SK-N-SH treated with all-trans-retinoic acid at 6 μM for 48 hours (cell line): ENCODE measurements at regions not wholly inside any gene's neighbourhood (a gene's known extent, or its start where the extent isn't known, plus 50 kb on each side); places are given as distances from the start of the nearest gene placed in this dataset.
"Not testable (repeated sequence)": the region's sequence is repeated elsewhere in the genome, so short reads cannot be mapped to it uniquely, and the experiment has no call there.

ENCODE experiments used
- ATAC-seq: fragments of 200-7000 bp; cut with Tn5 transposase; 3 replicates; pipeline ENCODE4 v1.9.1; 2020; ENCODE audit warnings: mild to moderate bottlenecking, moderate library complexity
- ARNTL ChIP-seq: fragments of 450-650 bp; formaldehyde crosslinking; IDR thresholded peaks from 2 replicates; pipeline ENCODE4 v1.5.0; 2020; ENCODE audit warnings: low read depth, mild to moderate bottlenecking, moderate library complexity, borderline replicate concordance
- CSDC2 ChIP-seq: fragments of 250-450 bp; sonication (Bioruptor Pico); IDR thresholded peaks from 2 replicates; pipeline ENCODE4 v1.5.0; 2020; ENCODE audit warnings: mild to moderate bottlenecking, moderate library complexity
- ESRRG ChIP-seq: fragments of 250-450 bp; sonication (Bioruptor Pico); IDR thresholded peaks from 2 replicates; pipeline ENCODE4 v1.6.1; 2021; ENCODE audit warnings: mild to moderate bottlenecking
- GLIS3 ChIP-seq: fragments of 250-450 bp; sonication (Bioruptor Pico); IDR thresholded peaks from 2 replicates; pipeline ENCODE4 v1.5.0; 2020; ENCODE audit warnings: mild to moderate bottlenecking, moderate library complexity
- OSR1 ChIP-seq: fragments of 250-450 bp; sonication (Bioruptor Pico); IDR thresholded peaks from 2 replicates; pipeline ENCODE4 v1.8.0; 2022; ENCODE audit warnings: moderate library complexity, mild to moderate bottlenecking, inconsistent platforms
- PPARA ChIP-seq: fragments of 250-450 bp; sonication (Bioruptor Pico); IDR thresholded peaks from 2 replicates; pipeline ENCODE4 v1.5.0; 2020; ENCODE audit warnings: mild to moderate bottlenecking, borderline replicate concordance
- RARB ChIP-seq: fragments of 250-450 bp; sonication (Bioruptor Pico); IDR thresholded peaks from 2 replicates; pipeline ENCODE4 v1.8.0; 2021; ENCODE audit warnings: mild to moderate bottlenecking, moderate library complexity
- SNAI2 ChIP-seq: fragments of 250-450 bp; sonication (Bioruptor Pico); IDR thresholded peaks from 2 replicates; pipeline ENCODE4 v1.5.0; 2020; ENCODE audit warnings: mild to moderate bottlenecking, moderate library complexity
- TCF4 ChIP-seq: fragments of 250-450 bp; sonication (Bioruptor Pico); IDR thresholded peaks from 2 replicates; pipeline ENCODE4 v1.8.0; 2021; ENCODE audit warnings: mild to moderate bottlenecking, moderate library complexity, borderline replicate concordance
- TOX ChIP-seq: fragments of 250-450 bp; sonication (Bioruptor Pico); IDR thresholded peaks from 2 replicates; pipeline ENCODE4 v1.8.0; 2021; ENCODE audit warnings: mild to moderate bottlenecking, moderate library complexity, borderline replicate concordance
- ZC3H10 ChIP-seq: fragments of 250-450 bp; sonication (Bioruptor Pico); IDR thresholded peaks from 2 replicates; pipeline ENCODE4 v1.5.1; 2021; ENCODE audit warnings: mild to moderate bottlenecking, moderate library complexity
- ZFP3 ChIP-seq: fragments of 250-450 bp; sonication (Bioruptor Pico); IDR thresholded peaks from 2 replicates; pipeline ENCODE4 v1.5.0; 2020; ENCODE audit warnings: mild to moderate bottlenecking, moderate library complexity
- ZFP30 ChIP-seq: fragments of 450-650 bp; formaldehyde crosslinking; IDR thresholded peaks from 2 replicates; pipeline ENCODE4 v1.5.0; 2022; ENCODE audit warnings: mild to moderate bottlenecking, moderate library complexity
- ZNF565 ChIP-seq: fragments of 450-650 bp; formaldehyde crosslinking; conservative IDR thresholded peaks from 2 replicates; pipeline ENCODE4 v1.5.0; 2020; ENCODE audit warnings: low read depth, mild to moderate bottlenecking, moderate library complexity
- ZNF70 ChIP-seq: fragments of 450-650 bp; formaldehyde crosslinking; IDR thresholded peaks from 2 replicates; pipeline ENCODE4 v1.5.0; 2020; ENCODE audit warnings: mild to moderate bottlenecking, moderate library complexity
- ZNF8 ChIP-seq: fragments of 450-650 bp; formaldehyde crosslinking; IDR thresholded peaks from 2 replicates; pipeline ENCODE4 v1.5.0; 2020; ENCODE audit warnings: mild to moderate bottlenecking, moderate library complexity
- TF ChIP-seq, protein P1 (sequence below): fragments of 250-450 bp; sonication (Bioruptor Pico); IDR thresholded peaks from 2 replicates; pipeline ENCODE4 v1.8.0; 2020; ENCODE audit warnings: mild to moderate bottlenecking, moderate library complexity, borderline replicate concordance
- TF ChIP-seq, protein P2 (sequence below): fragments of 250-450 bp; sonication (Bioruptor Pico); IDR thresholded peaks from 2 replicates; pipeline ENCODE4 v1.5.0; 2020; ENCODE audit warnings: mild to moderate bottlenecking, moderate library complexity
- TF ChIP-seq, protein P3 (sequence below): fragments of 250-450 bp; sonication (Bioruptor Pico); IDR thresholded peaks from 2 replicates; pipeline ENCODE4 v1.5.1; 2021; ENCODE audit warnings: mild to moderate bottlenecking, moderate library complexity

DNA sequence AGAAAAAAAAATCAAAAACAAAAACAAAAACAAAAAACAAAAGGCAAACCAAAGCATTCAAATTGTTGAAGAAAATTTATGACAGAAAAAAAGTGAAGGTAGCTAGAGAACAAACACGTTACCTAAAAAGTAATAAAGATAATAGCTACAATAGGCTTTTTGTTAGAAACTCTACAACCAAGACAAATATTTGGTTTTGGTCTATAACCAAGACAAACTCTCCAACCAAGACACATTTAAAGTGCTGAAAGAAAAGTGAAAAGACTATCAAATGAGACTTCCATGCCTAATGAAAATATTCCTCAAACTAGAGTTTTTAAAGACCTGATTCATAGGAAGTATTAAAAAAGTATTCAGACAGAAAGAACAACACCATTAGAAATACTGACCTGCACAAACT lies 391.9 kb upstream of the NDST4 start:
- TF ChIP-seq RARB (CRISPR knock-in tag) (no peak), CSDC2 (CRISPR knock-in tag) (no peak), ZFP30 (no peak), SNAI2 (CRISPR knock-in tag) (no peak), ARNTL (CRISPR knock-in tag) (no peak), ESRRG (CRISPR knock-in tag) (no peak)
- TF ChIP-seq, protein P1, sequence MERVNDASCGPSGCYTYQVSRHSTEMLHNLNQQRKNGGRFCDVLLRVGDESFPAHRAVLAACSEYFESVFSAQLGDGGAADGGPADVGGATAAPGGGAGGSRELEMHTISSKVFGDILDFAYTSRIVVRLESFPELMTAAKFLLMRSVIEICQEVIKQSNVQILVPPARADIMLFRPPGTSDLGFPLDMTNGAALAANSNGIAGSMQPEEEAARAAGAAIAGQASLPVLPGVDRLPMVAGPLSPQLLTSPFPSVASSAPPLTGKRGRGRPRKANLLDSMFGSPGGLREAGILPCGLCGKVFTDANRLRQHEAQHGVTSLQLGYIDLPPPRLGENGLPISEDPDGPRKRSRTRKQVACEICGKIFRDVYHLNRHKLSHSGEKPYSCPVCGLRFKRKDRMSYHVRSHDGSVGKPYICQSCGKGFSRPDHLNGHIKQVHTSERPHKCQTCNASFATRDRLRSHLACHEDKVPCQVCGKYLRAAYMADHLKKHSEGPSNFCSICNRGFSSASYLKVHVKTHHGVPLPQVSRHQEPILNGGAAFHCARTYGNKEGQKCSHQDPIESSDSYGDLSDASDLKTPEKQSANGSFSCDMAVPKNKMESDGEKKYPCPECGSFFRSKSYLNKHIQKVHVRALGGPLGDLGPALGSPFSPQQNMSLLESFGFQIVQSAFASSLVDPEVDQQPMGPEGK (CRISPR knock-in tag): no peak
- ATAC-seq: no peak

DNA sequence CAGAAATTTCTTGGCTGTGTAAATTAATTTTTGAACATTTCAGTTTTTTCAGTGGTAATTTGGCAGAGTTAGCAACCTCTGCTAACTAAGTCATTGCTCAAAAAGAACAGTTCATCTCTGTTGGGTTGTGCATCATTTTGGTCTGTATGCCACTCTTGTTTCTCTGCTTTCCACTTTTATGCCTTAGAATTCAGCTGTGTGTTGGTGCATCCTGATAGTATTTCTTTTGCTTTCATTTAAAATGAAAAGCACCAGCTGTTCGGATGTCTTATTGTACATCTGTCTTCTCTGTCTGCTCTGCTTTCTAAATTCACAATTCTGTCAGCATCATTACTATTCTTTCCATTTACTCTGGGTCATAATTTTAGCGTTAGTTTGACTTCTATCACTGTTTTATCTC lies 388.2 kb upstream of the NDST4 start:
- ATAC-seq: no peak
- TF ChIP-seq RARB (CRISPR knock-in tag) (no peak), SNAI2 (CRISPR knock-in tag) (no peak), ZNF565 (no peak), ZNF8 (CRISPR knock-in tag) (no peak), ARNTL (CRISPR knock-in tag) (no peak)

DNA sequence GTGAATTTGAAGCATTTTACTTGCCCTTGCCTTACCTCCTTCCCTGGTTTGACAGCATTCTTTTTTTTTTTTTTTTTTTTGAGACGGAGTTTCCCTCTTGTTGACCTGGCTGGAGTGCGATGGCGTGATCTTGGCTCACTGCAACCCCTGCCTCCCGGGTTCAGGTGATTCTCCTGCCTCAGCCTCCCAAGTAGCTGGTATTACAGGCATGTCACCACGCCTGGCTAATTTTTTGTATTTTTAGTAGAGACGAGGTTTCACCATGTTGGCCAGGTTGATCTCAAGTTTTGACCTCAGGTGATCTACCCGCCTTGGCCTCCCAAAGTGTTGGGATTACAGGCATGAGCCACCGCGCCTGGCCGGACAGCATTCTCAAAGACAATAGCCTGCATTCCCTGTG lies 380.4 kb upstream of the NDST4 start:
- ATAC-seq: not testable (repeated sequence)

DNA sequence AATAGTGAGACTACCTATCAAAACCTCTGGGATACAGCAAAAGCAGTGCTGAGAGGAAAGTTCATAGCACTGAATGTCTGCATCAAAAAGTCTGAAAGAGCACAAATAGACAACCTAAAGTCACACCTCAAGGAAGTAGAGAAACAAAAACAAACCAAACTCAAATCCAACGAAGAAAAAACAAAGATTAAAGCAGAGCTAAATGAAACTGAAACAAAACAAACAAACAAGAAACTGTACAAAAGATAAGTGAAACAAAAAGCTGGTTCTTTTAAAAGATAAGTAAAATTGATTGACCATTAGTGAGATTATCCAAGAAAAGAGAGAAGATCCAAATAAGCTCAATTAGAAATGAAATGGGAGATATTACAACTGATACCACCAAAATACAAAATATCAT lies 378.3 kb upstream of the NDST4 start:
- TF ChIP-seq RARB (CRISPR knock-in tag): no peak
- no peak for TF ChIP-seq PPARA (CRISPR knock-in tag)
- TF ChIP-seq ZNF8 (CRISPR knock-in tag): no peak
- TF ChIP-seq ZNF70 (CRISPR knock-in tag): no peak
- TF ChIP-seq, protein P2, sequence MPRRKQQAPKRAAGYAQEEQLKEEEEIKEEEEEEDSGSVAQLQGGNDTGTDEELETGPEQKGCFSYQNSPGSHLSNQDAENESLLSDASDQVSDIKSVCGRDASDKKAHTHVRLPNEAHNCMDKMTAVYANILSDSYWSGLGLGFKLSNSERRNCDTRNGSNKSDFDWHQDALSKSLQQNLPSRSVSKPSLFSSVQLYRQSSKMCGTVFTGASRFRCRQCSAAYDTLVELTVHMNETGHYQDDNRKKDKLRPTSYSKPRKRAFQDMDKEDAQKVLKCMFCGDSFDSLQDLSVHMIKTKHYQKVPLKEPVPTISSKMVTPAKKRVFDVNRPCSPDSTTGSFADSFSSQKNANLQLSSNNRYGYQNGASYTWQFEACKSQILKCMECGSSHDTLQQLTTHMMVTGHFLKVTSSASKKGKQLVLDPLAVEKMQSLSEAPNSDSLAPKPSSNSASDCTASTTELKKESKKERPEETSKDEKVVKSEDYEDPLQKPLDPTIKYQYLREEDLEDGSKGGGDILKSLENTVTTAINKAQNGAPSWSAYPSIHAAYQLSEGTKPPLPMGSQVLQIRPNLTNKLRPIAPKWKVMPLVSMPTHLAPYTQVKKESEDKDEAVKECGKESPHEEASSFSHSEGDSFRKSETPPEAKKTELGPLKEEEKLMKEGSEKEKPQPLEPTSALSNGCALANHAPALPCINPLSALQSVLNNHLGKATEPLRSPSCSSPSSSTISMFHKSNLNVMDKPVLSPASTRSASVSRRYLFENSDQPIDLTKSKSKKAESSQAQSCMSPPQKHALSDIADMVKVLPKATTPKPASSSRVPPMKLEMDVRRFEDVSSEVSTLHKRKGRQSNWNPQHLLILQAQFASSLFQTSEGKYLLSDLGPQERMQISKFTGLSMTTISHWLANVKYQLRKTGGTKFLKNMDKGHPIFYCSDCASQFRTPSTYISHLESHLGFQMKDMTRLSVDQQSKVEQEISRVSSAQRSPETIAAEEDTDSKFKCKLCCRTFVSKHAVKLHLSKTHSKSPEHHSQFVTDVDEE (CRISPR knock-in tag): no peak
- no peak for TF ChIP-seq ZNF565
- no peak for TF ChIP-seq ZFP30
- no peak for TF ChIP-seq ZFP3 (CRISPR knock-in tag)
- no peak for TF ChIP-seq OSR1 (CRISPR knock-in tag)
- no peak for ATAC-seq

DNA sequence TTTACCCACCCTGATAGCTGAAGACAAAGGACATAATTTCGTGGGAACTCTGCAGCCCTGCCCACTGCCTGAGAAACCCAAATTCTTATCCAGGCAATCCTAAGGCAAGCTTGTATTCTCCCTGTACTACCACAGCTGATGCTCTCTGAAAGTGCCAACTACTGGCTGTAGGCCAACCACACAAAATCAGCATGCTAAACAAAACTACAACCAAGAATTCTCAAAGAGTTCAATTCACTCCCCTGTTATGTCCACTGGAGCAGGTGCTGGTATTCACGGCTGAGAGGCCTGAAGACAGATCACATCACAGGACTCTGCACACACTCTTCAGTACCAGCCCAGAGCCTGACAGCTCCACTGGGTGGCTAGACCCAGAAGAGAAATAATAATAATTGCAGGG lies 375.9 kb upstream of the NDST4 start:
- no peak for ATAC-seq
- TF ChIP-seq ARNTL (CRISPR knock-in tag): no peak
- TF ChIP-seq TCF4: no peak
- TF ChIP-seq RARB (CRISPR knock-in tag): no peak
- no peak for TF ChIP-seq ESRRG (CRISPR knock-in tag)
- TF ChIP-seq ZC3H10 (CRISPR knock-in tag): no peak
- TF ChIP-seq, protein P2 (CRISPR knock-in tag): no peak
- TF ChIP-seq ZNF565: no peak
- no peak for TF ChIP-seq GLIS3 (CRISPR knock-in tag)
- TF ChIP-seq SNAI2 (CRISPR knock-in tag): no peak
- no peak for TF ChIP-seq ZNF8 (CRISPR knock-in tag)
- TF ChIP-seq TOX (CRISPR knock-in tag): no peak
- TF ChIP-seq OSR1 (CRISPR knock-in tag): no peak
- TF ChIP-seq, protein P3, sequence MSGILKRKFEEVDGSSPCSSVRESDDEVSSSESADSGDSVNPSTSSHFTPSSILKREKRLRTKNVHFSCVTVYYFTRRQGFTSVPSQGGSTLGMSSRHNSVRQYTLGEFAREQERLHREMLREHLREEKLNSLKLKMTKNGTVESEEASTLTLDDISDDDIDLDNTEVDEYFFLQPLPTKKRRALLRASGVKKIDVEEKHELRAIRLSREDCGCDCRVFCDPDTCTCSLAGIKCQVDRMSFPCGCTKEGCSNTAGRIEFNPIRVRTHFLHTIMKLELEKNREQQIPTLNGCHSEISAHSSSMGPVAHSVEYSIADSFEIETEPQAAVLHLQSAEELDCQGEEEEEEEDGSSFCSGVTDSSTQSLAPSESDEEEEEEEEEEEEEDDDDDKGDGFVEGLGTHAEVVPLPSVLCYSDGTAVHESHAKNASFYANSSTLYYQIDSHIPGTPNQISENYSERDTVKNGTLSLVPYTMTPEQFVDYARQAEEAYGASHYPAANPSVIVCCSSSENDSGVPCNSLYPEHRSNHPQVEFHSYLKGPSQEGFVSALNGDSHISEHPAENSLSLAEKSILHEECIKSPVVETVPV (CRISPR knock-in tag): no peak
